ENCODE measurements at regions not wholly inside any gene's neighbourhood (a gene's known extent, or its start where the extent isn't known, plus 50 kb on each side); places are given as distances from the start of the nearest gene placed in this dataset.

- no peak for DNase-seq
These were observed 649.5 kb upstream of the MKI67 start for GRCh38 chr10:128775743-128776142.

DNA sequence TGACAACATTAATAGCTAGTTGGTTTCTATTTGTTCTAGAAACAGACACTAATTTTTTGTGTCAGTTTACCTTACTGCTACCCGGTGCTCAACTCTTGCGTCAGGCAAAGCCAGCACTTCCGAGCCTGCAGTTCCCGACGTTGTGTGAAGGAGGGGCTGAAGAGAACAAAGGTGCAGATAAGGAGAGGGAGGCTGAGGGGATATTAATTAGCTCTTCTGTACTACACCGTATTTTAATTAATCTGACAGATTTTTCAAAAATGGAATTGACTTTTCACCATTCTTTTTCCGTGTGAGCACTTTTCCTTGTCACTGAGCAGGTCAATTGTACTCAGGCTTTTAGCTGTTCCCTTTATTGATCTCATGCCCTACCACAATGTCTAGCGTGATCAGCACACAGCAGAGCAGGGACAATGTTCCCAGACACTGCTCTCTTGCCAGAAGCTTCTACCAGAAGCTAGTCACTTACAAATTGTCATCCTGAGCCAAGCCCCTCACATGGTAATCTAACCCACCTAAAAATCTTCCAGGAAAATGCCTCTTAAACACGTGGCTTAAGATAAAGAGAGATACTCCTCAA lies 650.5 kb upstream of the MKI67 start:
- no peak for DNase-seq

DNA sequence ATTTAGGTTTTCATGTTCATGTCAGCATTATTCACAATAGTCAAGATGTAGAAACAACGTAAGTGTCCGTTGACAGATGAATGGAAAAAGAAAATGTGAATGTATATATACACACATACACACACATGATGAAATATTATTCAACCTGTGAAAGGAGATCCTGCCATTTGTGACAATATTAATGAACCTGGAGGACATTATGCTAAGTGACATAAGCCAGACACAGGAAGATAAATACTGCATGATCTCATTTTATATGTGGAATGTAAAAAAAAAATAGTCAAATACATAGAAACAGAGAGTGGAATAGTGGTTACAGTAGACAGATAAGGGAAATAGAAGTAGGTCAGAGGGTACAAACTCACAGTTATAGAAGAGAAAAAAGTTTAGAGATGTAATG lies 651.1 kb upstream of the MKI67 start:
- DNase-seq = no peak

GRCh38 chr10:128779416-128779815 lies 653.2 kb upstream of the MKI67 start:
- DNase-seq = no peak

- DNase-seq = no peak
These were observed 654.0 kb upstream of the MKI67 start for GRCh38 chr10:128780156-128780761.

DNA sequence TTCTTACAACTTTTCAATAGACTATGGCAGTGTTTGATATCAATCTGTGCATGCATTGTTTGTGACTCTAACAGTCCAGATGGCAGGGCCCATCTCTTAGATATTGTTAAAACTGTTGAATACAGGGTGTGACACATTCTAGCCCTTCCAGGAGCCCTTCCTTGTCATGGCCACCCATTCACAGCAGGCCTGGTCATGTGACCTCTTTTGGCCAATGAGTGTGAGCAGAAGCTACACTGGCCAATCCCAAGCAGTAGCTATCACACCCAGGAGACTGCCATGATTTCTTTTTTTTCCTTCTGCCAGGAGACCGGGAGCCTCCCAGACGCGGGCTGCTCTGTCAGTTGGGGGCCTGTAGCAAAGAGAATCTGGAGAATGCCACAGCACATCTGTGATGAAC lies 655.4 kb upstream of the MKI67 start:
- DNase-seq = no peak

DNA sequence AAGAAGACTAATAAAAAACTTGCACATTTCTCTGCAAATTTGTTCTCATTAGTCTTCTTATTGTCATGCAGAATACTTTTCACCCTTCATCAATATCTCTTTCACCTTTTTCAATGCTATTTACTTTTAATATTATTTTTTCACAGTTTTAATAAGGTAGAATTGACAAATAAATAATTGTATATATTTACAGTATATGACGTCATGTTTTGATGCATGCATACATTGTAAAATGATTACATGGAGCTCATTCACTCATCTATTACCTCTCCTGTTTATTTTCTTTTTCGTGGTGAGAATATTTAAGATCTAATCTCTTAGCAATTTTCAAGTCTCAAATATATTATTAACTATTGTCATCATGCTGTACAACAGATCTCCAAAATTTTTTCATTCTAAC lies 658.2 kb upstream of the MKI67 start:
- no peak for DNase-seq

GRCh38 chr10:128792426-128793140 lies 666.4 kb upstream of the MKI67 start:
- no peak for DNase-seq

DNA sequence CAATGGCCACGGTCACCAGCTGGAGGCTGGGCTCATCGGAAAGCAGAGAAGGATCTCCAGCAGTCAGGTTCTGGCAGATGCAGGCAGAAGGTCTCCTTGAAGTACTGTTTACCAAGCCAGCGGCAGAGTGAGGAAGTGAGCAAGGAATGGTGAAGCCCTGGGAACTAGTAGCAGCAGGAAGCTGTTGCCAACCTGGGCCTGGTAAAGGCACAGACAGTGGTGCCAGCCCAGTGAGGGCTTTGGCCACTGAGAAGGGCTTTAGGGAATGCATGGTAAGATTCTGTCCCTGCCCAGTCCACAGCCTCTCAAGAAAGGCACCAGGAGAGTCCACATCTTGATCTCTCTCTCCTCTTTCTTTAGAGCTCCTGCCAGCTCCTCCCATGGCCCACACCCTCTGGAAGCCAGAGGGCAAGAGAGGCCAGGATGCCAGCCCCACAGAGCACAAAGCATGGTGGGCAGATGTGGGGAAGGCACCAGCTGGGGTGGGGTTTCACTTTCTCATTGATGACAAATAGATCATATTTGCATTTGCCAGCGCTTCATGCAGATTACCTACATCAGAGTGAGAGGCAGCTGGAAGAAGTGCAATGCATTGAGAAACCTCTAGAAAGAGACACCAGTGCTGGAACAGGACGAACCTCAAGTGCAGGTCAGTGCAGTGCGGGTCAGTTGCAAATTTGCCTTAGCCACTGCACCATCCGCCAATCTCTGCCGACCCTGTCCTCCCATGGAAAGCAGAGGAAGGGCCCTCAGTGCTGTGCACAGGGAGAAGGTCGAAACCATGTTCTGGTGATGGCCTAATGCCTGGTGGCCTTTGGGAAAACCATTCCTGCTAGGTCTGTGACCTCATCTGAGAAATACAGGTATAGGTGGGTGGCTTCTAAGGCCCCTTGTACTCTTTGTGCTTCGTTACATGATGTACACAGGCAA lies 667.8 kb upstream of the MKI67 start:
- no peak for DNase-seq

GRCh38 chr10:128796396-128796912 lies 670.2 kb upstream of the MKI67 start:
- DNase-seq = no peak

DNA sequence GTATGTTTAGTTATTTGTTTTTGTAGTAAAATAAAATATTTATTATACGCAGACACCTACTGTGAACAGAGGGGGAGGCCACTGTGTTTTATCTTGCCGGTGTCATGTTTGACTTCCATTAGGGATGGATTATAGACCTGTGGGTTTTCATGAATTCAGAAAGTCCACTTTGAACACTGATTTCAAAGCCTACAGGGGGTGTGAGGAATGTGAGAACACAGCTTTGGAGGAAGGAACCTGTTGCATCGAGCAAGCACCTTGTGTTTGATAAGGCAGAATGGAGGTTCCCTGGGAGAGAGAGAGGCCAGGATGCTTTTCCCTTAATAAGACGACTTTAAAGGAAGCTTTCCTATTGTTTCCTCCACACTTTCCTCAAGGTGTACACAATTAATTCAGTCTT lies 665.0 kb upstream of the MGMT start:
- DNase-seq = no peak

- DNase-seq = no peak
These were observed 663.3 kb upstream of the MGMT start for GRCh38 chr10:128803790-128804189.

- no peak for DNase-seq
These were observed 662.6 kb upstream of the MGMT start for GRCh38 chr10:128804411-128804810.

GRCh38 chr10:128808921-128809440 lies 658.1 kb upstream of the MGMT start:
- no peak for DNase-seq

DNA sequence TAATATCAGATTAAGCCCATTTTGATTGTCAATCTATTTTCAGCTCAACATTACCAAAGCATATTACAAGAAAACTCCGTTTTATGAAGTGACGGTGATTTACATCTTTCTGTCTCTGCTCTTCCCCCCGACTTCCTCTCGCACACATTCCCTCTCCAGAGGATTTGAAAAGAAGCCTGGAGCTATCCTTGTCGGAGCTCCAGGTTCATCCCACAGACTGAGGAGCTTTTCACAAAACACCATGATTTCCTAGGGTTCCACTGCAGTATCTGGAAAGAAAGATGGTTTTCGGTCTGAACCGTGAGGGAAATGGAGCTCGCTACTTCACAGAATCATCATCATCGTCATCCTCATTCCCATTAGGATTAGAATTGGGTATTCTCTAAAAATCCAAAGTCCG lies 655.5 kb upstream of the MGMT start:
- DNase-seq = no peak

- no peak for DNase-seq
These were observed 655.0 kb upstream of the MGMT start for GRCh38 chr10:128812000-128812399.

- no peak for DNase-seq
These were observed 653.5 kb upstream of the MGMT start for GRCh38 chr10:128813574-128813973.

- no peak for DNase-seq
These were observed 653.0 kb upstream of the MGMT start for GRCh38 chr10:128814024-128814423.

DNA sequence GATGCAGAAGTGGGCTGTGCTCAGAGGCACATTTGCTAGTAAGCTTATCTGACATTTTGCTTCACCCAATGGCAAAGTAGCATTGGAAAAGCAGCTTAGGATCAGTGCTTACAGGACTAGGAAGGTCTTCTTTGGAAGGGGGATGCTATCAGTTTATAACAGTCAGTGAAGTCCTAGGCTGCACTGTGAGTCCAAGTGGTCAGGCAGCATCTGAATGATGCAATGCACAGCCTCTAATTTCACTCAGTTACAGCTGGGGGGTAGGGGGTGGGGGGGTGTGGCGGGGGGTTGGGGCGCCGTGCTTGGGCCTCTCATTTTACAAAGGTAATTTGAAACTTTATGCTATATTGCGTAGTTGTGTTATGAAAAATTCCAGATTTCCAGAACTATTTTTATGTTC lies 652.3 kb upstream of the MGMT start:
- no peak for DNase-seq

DNA sequence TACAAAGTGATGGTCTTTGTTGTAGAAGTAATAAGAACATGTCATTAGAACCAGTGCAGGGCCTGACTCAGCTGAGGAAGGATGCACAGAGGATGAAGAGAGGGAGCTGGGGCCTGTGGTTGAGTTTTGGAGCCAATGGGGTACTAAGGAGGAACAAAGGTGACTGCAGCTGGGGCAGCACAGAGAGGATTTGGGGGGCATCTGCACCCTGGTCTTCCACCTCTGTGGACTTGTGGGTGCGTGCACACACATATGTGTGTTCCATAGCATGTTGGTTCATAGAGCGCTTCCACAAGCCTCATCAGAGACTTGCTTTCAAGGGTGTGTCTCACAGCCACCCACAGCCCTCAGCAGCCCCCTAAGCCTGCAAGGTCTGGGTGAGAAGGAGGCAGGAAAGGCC lies 650.3 kb upstream of the MGMT start:
- DNase-seq = no peak

- no peak for DNase-seq
These were observed 649.4 kb upstream of the MGMT start for GRCh38 chr10:128817636-128818035.

- DNase-seq = no peak
These were observed 646.4 kb upstream of the MGMT start for GRCh38 chr10:128820663-128821062.

DNA sequence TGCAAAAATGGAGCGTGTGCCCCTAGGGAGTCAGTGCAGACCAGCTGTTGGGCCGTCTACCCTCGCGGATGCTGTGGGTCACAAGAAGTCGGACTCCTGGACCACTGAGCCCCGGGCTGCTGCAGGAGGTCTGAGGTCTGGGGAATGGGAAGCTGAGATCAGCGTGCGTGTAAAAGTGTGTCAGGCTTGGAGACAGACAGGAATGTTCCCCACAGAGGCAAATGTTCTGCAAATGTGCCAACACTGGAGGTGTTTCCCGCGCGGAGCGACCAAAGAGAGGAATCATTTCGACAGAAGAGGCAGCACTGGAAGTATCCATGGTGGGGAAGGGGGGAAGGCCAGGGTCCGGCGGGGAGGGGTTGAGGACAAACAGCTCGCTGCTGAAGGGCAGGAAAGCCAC lies 643.8 kb upstream of the MGMT start:
- DNase-seq = no peak

Measured in NCI-H524 (cell line).